Neutrophil (primary cell): ENCODE measurements at regions not wholly inside any gene's neighbourhood (a gene's known extent, or its start where the extent isn't known, plus 50 kb on each side); places are given as distances from the start of the nearest gene placed in this dataset.

ENCODE experiments used
- H3K27ac ChIP-seq: fragments of 200-600 bp; sonication (generic); 2 replicates; pipeline ENCODE4 v1.5.1; 2016; ENCODE audit warnings: mild to moderate bottlenecking, moderate library complexity
- H3K27me3 ChIP-seq: fragments of 200-600 bp; sonication (generic); 2 replicates; pipeline ENCODE4 v1.6.0; 2016; ENCODE audit warnings: mild to moderate bottlenecking
- H3K36me3 ChIP-seq: fragments of 200-600 bp; sonication (generic); 2 replicates; pipeline ENCODE4 v1.5.1; 2017
- H3K4me1 ChIP-seq, 2 experiments: fragments of 200-600 bp in 1 of 2; sonication (generic) in 1 of 2; 1 replicate in 1 of 2; 2 replicates in 1 of 2; pipeline versions ENCODE4 v1.5.1 to v1.6.1; 2013 to 2016; ENCODE audit warnings: low read depth in 1 of 2, low read length in 1 of 2, mild to moderate bottlenecking in 1 of 2, moderate library complexity in 1 of 2; ENCODE audit not compliant: control insufficient read depth in 1 of 2, insufficient read depth in 1 of 2
- H3K4me3 ChIP-seq, 2 experiments: fragments of 200-600 bp in 1 of 2; sonication (generic) in 1 of 2; 1 replicate in 1 of 2; 2 replicates in 1 of 2; pipeline ENCODE4 v1.5.1; 2013 to 2016; ENCODE audit warnings: low read depth in 1 of 2, low read length in 1 of 2, mild to moderate bottlenecking in 1 of 2, moderate library complexity in 1 of 2
- H3K9me3 ChIP-seq: fragments of 200-600 bp; sonication (generic); 2 replicates; pipeline ENCODE4 v1.5.1; 2016
- TF ChIP-seq, protein P1 (sequence below): fragments of 200-600 bp; sonication (generic); IDR thresholded peaks from 2 replicates; pipeline ENCODE4 v1.5.1; 2016; ENCODE audit warnings: antibody characterized with exemption

DNA sequence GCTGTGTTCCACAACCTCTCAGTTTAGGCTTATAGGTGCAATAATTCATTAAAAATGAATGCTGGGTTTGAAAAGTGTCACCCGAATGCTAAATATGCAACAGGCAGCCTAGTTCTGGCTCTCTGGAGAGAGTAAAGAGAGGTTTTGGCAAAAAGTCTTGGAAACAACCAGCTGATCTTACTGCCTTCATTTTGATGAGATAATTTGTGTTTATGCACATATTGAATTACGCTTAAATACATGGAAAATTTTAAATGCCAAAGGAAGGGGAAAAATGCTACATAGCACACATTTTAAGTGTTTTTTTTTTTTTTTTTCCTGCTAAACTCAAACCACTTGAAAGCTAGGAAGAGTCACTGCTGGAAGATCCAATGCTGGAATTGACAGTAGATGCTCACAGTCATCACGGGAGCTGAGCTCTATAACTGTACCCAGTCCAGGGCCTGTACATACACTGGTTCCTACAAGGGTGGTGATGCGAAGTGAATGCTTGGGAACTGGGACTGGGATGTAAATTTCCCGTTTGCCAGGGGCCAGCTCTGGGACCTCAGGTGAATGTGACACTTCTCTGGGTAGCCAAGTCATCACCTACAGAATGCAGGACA, 151.5 kb downstream of the PFKFB3 start:
- Histone ChIP-seq H3K4me1 (peaks cover 0 to 6% of the 10 kb centered on the region in 2 experiments), H3K9me3 (no peaks in the 10 kb centered on the region)
- TF ChIP-seq, protein P1, sequence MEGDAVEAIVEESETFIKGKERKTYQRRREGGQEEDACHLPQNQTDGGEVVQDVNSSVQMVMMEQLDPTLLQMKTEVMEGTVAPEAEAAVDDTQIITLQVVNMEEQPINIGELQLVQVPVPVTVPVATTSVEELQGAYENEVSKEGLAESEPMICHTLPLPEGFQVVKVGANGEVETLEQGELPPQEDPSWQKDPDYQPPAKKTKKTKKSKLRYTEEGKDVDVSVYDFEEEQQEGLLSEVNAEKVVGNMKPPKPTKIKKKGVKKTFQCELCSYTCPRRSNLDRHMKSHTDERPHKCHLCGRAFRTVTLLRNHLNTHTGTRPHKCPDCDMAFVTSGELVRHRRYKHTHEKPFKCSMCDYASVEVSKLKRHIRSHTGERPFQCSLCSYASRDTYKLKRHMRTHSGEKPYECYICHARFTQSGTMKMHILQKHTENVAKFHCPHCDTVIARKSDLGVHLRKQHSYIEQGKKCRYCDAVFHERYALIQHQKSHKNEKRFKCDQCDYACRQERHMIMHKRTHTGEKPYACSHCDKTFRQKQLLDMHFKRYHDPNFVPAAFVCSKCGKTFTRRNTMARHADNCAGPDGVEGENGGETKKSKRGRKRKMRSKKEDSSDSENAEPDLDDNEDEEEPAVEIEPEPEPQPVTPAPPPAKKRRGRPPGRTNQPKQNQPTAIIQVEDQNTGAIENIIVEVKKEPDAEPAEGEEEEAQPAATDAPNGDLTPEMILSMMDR = no peak

DNA sequence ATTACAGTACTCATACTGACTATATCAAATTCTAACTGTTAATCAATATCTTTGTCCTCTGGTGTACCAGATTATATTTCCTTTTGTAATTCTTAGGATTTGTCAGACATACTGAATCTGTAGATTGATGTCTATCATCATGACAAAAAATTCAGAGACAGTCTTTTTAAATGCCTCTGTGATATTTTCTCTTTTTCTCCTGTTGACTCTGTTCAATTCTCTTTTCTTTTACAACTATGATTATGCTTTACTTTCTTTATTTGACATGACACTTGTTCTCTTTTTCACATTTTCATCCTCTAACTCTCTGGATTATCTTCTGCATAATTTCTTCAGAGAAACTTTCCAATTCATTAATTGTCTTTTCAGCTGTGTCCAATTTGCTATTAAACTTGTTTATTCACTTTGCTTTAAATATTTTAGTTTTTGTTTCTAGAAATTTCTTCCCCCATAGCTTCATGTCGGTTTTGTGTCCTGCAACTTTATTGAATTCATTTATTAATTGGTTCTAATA, 153.6 kb downstream of the PFKFB3 start:
- H3K9me3 ChIP-seq = no peaks in the 10 kb centered on the region
- H3K4me1 ChIP-seq = peaks cover 0 to 5% of the 10 kb centered on the region in 2 experiments
- TF ChIP-seq, protein P1 = no peak
- no peak overlapping the region for H3K27ac ChIP-seq
- H3K4me3 ChIP-seq = no peak overlapping the region
- H3K36me3 ChIP-seq = no peaks in the 10 kb centered on the region
- no peaks in the 10 kb centered on the region for H3K27me3 ChIP-seq

More for the DNA sequence above, 151.5 kb downstream of the PFKFB3 start:
- Histone ChIP-seq H3K4me3 (no peak overlapping the region), H3K36me3 (no peaks in the 10 kb centered on the region), H3K27me3 (no peaks in the 10 kb centered on the region), H3K27ac (no peak overlapping the region)

DNA sequence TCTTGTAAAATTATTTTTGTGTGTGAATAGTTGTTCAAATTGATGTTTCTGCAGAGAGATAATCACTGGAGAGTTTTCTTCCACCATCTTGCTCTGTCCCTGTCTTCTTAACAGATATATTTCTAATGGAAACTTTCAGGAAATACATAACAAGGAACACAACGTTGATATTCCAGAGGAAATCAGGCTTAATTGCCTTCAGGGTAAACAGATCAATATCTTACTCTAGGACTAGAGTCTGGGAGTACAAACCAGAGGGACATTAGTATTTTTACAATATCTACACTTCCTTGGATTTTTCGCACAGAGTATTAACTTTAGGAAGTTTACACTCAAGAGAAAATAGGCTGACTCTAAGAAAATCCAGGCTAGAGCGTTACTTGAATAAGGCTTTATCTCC, 159.1 kb downstream of the PFKFB3 start:
- peaks cover 12% of the 10 kb centered on the region in 2 experiments for H3K4me1 ChIP-seq
- H3K36me3 ChIP-seq = no peaks in the 10 kb centered on the region
- H3K9me3 ChIP-seq = no peaks in the 10 kb centered on the region
- TF ChIP-seq, protein P1 = no peak
- H3K27me3 ChIP-seq = no peaks in the 10 kb centered on the region
- no peak overlapping the region for H3K4me3 ChIP-seq
- H3K27ac ChIP-seq = no peak overlapping the region

DNA sequence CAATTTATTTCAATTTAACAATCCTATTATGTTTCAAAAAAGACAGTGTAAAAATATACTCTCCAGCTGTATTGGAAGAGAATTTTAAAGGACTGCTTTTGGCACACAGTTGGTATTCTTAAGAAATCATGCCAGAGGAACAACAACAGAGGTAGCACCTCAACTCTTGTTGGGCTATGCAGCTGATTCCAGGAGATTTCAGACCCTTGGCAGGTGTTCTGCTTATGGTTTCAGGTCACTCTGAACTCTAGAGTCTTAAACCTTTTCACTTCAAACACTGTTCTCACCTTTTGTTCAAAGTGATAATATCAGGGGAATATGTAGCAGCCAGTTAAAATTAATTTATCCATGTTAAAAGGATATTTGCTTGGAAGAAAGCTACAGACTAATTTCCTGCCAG, 160.1 kb downstream of the PFKFB3 start:
- no peak overlapping the region for H3K4me3 ChIP-seq
- peak overlapping the region; percentile 33 for H3K27ac ChIP-seq
- TF ChIP-seq, protein P1 = no peak
- H3K27me3 ChIP-seq = no peaks in the 10 kb centered on the region
- H3K36me3 ChIP-seq = no peaks in the 10 kb centered on the region
- peaks cover 13 to 14% of the 10 kb centered on the region in 2 experiments for H3K4me1 ChIP-seq
- no peaks in the 10 kb centered on the region for H3K9me3 ChIP-seq

DNA sequence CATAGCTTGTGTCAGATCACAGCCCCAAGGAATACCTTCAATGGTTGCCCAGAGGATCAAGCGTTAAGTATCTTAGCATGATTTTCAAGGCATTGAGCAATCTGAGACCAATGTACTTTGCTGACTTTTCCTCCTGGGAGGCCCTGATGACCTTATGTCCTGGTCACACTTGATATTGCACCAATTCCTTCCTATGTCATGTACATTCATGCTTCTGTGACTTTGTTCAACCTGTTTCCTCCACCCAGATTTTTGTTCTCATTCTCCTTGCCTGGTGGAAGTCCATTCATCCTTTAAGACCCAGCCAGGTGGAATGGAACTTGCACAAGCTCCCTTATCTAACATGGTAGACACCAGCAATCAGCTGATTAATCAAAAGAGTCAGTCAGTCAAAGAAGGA, 160.8 kb downstream of the PFKFB3 start:
- Histone ChIP-seq H3K9me3 (no peaks in the 10 kb centered on the region), H3K4me1 (peaks cover 18 to 19% of the 10 kb centered on the region in 2 experiments), H3K27ac (peak overlapping the region; percentile 33), H3K27me3 (no peaks in the 10 kb centered on the region), H3K4me3 (no peak overlapping the region), H3K36me3 (no peaks in the 10 kb centered on the region)
- TF ChIP-seq, protein P1 = no peak
